Neutrophil (primary cell): ENCODE measurements at regions not wholly inside any gene's neighbourhood (a gene's known extent, or its start where the extent isn't known, plus 50 kb on each side); places are given as distances from the start of the nearest gene placed in this dataset.

Source experiments
- H3K27ac ChIP-seq: fragments of 200-600 bp; sonication (generic); 2 replicates; pipeline ENCODE4 v1.5.1; 2016; ENCODE audit warnings: mild to moderate bottlenecking, moderate library complexity
- H3K27me3 ChIP-seq: fragments of 200-600 bp; sonication (generic); 2 replicates; pipeline ENCODE4 v1.6.0; 2016; ENCODE audit warnings: mild to moderate bottlenecking
- H3K36me3 ChIP-seq: fragments of 200-600 bp; sonication (generic); 2 replicates; pipeline ENCODE4 v1.5.1; 2017
- H3K4me1 ChIP-seq, 2 experiments: fragments of 200-600 bp in 1 of 2; sonication (generic) in 1 of 2; 1 replicate in 1 of 2; 2 replicates in 1 of 2; pipeline versions ENCODE4 v1.5.1 to v1.6.1; 2013 to 2016; ENCODE audit warnings: low read depth in 1 of 2, low read length in 1 of 2, mild to moderate bottlenecking in 1 of 2, moderate library complexity in 1 of 2; ENCODE audit not compliant: control insufficient read depth in 1 of 2, insufficient read depth in 1 of 2
- H3K4me3 ChIP-seq, 2 experiments: fragments of 200-600 bp in 1 of 2; sonication (generic) in 1 of 2; 1 replicate in 1 of 2; 2 replicates in 1 of 2; pipeline ENCODE4 v1.5.1; 2013 to 2016; ENCODE audit warnings: low read depth in 1 of 2, low read length in 1 of 2, mild to moderate bottlenecking in 1 of 2, moderate library complexity in 1 of 2
- H3K9me3 ChIP-seq: fragments of 200-600 bp; sonication (generic); 2 replicates; pipeline ENCODE4 v1.5.1; 2016
- CTCF ChIP-seq: fragments of 200-600 bp; sonication (generic); IDR thresholded peaks from 2 replicates; pipeline ENCODE4 v1.5.1; 2016; ENCODE audit warnings: antibody characterized with exemption

- no peak for TF ChIP-seq CTCF
- Histone ChIP-seq H3K4me3 (no peak overlapping the region), H3K9me3 (no peaks in the 10 kb centered on the region), H3K27ac (no peak overlapping the region), H3K36me3 (no peaks in the 10 kb centered on the region), H3K27me3 (no peaks in the 10 kb centered on the region), H3K4me1 (peaks cover under 1% of the 10 kb centered on the region in 2 experiments)
Measured at GRCh38 chr18:7288544-7288943, 57.7 kb downstream of the LRRC30 start.

GRCh38 chr18:7290077-7290476, 59.2 kb downstream of the LRRC30 start:
- Histone ChIP-seq H3K9me3 (no peaks in the 10 kb centered on the region), H3K27ac (no peak overlapping the region), H3K36me3 (no peaks in the 10 kb centered on the region), H3K27me3 (no peaks in the 10 kb centered on the region), H3K4me3 (no peak overlapping the region), H3K4me1 (no peaks in the 10 kb centered on the region)
- TF ChIP-seq CTCF: no peak

GRCh38 chr18:7291046-7291445, 60.2 kb downstream of the LRRC30 start:
- H3K36me3 ChIP-seq: no peaks in the 10 kb centered on the region
- no peaks in the 10 kb centered on the region for H3K4me1 ChIP-seq
- H3K27me3 ChIP-seq: no peaks in the 10 kb centered on the region
- no peak for TF ChIP-seq CTCF
- H3K9me3 ChIP-seq: no peaks in the 10 kb centered on the region
- no peak overlapping the region for H3K27ac ChIP-seq
- H3K4me3 ChIP-seq: no peak overlapping the region

- Histone ChIP-seq H3K9me3 (no peaks in the 10 kb centered on the region), H3K4me1 (no peaks in the 10 kb centered on the region), H3K36me3 (no peaks in the 10 kb centered on the region), H3K27me3 (no peaks in the 10 kb centered on the region), H3K27ac (no peak overlapping the region), H3K4me3 (no peak overlapping the region)
- TF ChIP-seq CTCF: no peak
Measured at GRCh38 chr18:7298149-7298548, 67.3 kb downstream of the LRRC30 start.

GRCh38 chr18:7301094-7301493, 70.2 kb downstream of the LRRC30 start:
- no peak for TF ChIP-seq CTCF
- Histone ChIP-seq H3K4me3 (no peak overlapping the region), H3K4me1 (no peaks in the 10 kb centered on the region), H3K36me3 (no peaks in the 10 kb centered on the region), H3K27me3 (no peaks in the 10 kb centered on the region), H3K9me3 (no peaks in the 10 kb centered on the region), H3K27ac (no peak overlapping the region)
